ES-I3 (cell line): ENCODE measurements at regions not wholly inside any gene's neighbourhood (a gene's known extent, or its start where the extent isn't known, plus 50 kb on each side); places are given as distances from the start of the nearest gene placed in this dataset.

Experiments
- H3K36me3 ChIP-seq: 2 replicates; pipeline ENCODE4 v1.6.1; 2013; ENCODE audit warnings: mild to moderate bottlenecking, low read length, control low read depth, moderate library complexity; ENCODE audit not compliant: insufficient read depth
- H3K4me1 ChIP-seq: 2 replicates; pipeline ENCODE4 v1.6.1; 2013; ENCODE audit warnings: mild to moderate bottlenecking, control low read depth, low read length; ENCODE audit not compliant: insufficient read depth
- H3K9ac ChIP-seq: 2 replicates; pipeline ENCODE4 v1.6.1; 2013; ENCODE audit warnings: low read depth, mild to moderate bottlenecking, low read length, moderate library complexity
- H3K9me3 ChIP-seq: 2 replicates; pipeline ENCODE4 v1.6.1; 2013; ENCODE audit warnings: mild to moderate bottlenecking, low read length, moderate library complexity; ENCODE audit not compliant: control insufficient read depth, insufficient read depth

DNA sequence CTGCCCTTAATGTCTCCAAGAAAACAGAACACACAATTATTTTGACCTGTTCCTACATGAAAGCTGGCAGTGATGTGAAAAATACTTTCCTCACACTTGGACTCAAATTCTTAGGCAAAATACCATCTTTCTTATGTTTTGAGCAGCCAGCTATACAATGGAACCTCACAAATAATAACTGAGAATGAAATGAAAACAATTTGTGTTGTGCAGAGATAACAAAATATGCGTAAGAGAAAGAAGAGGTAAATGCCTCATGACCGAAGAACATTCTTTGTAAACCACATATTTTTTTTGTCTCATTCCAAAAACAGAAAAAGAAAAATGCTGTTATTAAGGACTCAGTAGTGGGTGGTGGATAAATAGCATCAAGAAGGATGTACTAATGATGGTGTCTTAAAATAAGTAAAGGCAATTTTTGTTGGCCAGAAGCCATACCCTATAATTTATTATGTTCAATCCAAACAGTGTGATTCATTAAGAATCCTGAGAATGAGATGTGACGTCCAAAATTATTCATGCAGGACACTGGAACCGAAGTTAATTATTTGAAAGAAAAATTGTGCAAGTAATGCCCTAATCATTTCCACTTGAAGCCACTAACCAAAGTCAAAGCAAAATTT lies 193.0 kb upstream of the NETO1 start:
- no peaks in the 10 kb centered on the region for H3K4me1 ChIP-seq
- no peaks in the 10 kb centered on the region for H3K9me3 ChIP-seq
- H3K9ac ChIP-seq = no peak overlapping the region
- H3K36me3 ChIP-seq = no peaks in the 10 kb centered on the region

DNA sequence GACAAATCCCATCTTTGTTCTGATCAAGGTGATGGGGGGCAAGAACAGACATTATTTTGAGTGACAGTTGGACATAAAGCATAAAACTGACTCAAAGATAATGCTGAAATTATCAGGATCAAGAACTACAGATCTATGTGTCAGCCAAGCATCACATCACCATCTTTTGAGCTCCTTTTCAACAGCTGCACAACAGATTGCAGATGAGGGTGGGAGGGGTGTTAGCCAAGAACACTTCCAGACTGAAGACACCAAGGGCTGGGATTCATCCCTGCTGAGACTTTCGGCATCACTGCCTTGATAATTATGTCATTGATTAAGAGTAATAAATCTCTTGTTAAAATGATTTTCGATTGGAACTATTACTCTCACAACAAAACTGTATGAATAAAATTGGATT lies 191.5 kb upstream of the NETO1 start:
- H3K9me3 ChIP-seq = no peaks in the 10 kb centered on the region
- H3K4me1 ChIP-seq = no peaks in the 10 kb centered on the region
- no peak overlapping the region for H3K9ac ChIP-seq
- no peaks in the 10 kb centered on the region for H3K36me3 ChIP-seq

GRCh38 chr18:73047688-73048087 lies 179.9 kb upstream of the NETO1 start:
- H3K36me3 ChIP-seq = no peaks in the 10 kb centered on the region

GRCh38 chr18:73045037-73045436 lies 177.2 kb upstream of the NETO1 start:
- Histone ChIP-seq H3K36me3 (no peaks in the 10 kb centered on the region), H3K9me3 (no peaks in the 10 kb centered on the region)

More at GRCh38 chr18:73047688-73048087, 179.9 kb upstream of the NETO1 start:
- H3K9me3 ChIP-seq = no peaks in the 10 kb centered on the region
- H3K9ac ChIP-seq = no peak overlapping the region
- no peaks in the 10 kb centered on the region for H3K4me1 ChIP-seq

GRCh38 chr18:73043611-73044010 lies 175.8 kb upstream of the NETO1 start:
- no peaks in the 10 kb centered on the region for H3K36me3 ChIP-seq
- H3K9ac ChIP-seq = no peak overlapping the region
- H3K4me1 ChIP-seq = no peaks in the 10 kb centered on the region
- H3K9me3 ChIP-seq = no peaks in the 10 kb centered on the region

More at GRCh38 chr18:73045037-73045436, 177.2 kb upstream of the NETO1 start:
- H3K9ac ChIP-seq = no peak overlapping the region
- no peaks in the 10 kb centered on the region for H3K4me1 ChIP-seq

GRCh38 chr18:73043211-73043610 lies 175.4 kb upstream of the NETO1 start:
- H3K9me3 ChIP-seq = no peaks in the 10 kb centered on the region
- H3K36me3 ChIP-seq = no peaks in the 10 kb centered on the region
- no peaks in the 10 kb centered on the region for H3K4me1 ChIP-seq
- no peak overlapping the region for H3K9ac ChIP-seq

DNA sequence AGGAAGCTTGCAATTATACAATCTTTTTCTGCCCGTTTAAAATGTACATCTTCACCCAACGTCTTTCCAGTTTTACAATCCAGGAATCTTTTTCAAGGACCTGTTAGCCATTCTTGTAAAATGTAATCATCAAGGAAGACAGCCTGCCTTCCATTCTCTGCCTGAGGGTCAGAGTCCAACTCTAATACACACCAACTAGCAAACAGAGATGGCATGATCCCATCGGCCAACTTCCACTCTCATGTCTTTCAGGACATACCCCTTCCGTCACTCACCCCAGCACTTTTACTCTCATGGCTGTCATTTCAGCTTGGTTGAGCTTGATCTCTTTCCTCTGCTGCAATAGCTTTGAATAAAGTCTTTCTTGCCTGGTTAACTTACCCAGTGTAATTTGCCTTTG lies 172.5 kb upstream of the NETO1 start:
- Histone ChIP-seq H3K9me3 (no peaks in the 10 kb centered on the region), H3K9ac (no peak overlapping the region), H3K36me3 (no peaks in the 10 kb centered on the region), H3K4me1 (no peaks in the 10 kb centered on the region)

DNA sequence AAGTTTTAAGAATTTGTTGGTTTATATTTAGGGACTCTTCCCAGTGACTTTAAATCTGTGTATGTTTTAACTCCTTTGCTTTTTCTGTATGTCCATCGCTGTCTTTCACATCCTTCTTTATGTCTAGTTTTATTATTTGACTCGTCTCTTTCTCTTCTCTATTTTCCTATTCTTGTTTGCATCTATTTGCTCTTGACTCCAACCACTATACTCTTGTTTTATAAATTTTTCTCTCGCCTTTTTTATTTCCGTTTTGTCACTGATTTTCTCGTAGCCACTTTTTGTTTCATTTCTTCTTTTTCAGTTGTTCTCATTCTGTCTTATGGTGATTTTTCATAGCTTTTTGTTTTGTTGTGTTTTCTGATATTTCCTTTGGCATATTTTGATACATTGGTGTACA lies 170.5 kb upstream of the NETO1 start:
- Histone ChIP-seq H3K9ac (no peak overlapping the region), H3K4me1 (no peaks in the 10 kb centered on the region), H3K36me3 (no peaks in the 10 kb centered on the region), H3K9me3 (no peaks in the 10 kb centered on the region)

DNA sequence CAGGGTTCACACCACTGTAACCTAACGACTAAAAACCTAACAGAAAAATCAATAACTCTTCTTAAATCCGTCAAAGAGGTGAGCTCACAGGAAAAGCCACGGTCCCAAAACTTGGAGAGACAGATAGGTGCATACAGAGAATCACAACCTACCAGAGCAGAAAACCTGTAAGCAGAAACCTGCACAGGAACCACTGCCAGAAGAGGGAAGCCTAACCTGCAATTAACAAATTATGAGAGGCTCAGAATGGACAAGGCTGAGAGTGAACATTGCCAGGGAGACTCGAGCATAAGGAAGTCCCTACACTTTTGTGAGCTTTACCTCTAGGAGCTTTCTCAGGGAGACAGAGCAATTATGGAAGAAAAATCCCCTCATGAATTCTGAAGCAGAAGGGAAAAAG lies 156.2 kb upstream of the NETO1 start:
- Histone ChIP-seq H3K36me3 (no peaks in the 10 kb centered on the region), H3K4me1 (no peaks in the 10 kb centered on the region), H3K9ac (no peak overlapping the region), H3K9me3 (no peaks in the 10 kb centered on the region)

- H3K9me3 ChIP-seq = no peaks in the 10 kb centered on the region; the same call in 1 of the 2 replicates
- H3K36me3 ChIP-seq = no peaks in the 10 kb centered on the region
- H3K9ac ChIP-seq = no peak overlapping the region
- H3K4me1 ChIP-seq = no peaks in the 10 kb centered on the region
Measured at GRCh38 chr18:73009691-73010090, 141.9 kb upstream of the NETO1 start.

GRCh38 chr18:73007915-73008308 lies 140.1 kb upstream of the NETO1 start:
- Histone ChIP-seq H3K36me3 (no peaks in the 10 kb centered on the region), H3K9ac (no peak overlapping the region), H3K4me1 (no peaks in the 10 kb centered on the region), H3K9me3 (no peaks in the 10 kb centered on the region)

DNA sequence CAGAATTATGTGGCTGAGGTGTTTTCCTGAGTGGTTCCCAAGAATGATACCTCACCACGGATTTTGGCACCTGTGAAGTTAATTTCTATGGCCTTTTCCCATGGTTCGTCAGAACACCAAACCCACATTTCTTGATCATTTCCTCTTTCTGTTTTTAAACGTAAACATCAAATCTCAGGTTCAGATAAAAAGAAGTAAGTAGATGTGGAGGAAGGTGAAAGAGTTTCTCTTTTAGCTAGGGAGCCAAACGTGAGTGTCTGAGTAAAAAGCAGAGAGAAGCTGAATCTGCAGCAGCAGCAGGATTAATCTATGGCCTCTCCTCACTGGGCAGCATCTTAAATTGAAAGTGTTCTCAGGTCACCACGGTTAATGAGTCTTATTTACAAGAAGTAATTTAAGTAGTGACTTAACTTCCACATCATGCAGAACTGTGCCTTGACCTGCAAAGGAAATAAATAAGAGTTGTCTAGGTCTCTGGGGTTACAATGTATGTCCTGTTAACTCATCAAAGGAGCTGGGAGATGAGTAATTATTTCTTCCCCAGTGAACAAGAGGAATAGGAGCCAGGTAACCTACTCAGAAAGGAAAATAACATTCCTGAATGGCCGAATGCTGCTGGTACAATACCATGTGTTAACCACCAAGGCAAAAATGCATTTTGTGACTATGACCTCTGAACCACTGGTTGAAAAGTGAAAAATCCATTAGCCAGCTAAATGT lies 139.6 kb upstream of the NETO1 start:
- Histone ChIP-seq H3K4me1 (no peaks in the 10 kb centered on the region), H3K9me3 (no peaks in the 10 kb centered on the region), H3K36me3 (no peaks in the 10 kb centered on the region), H3K9ac (no peak overlapping the region)

- Histone ChIP-seq H3K9ac (no peak overlapping the region), H3K4me1 (no peaks in the 10 kb centered on the region)
Measured at GRCh38 chr18:73006331-73006730, 138.5 kb upstream of the NETO1 start.

GRCh38 chr18:73004260-73004659 lies 136.5 kb upstream of the NETO1 start:
- Histone ChIP-seq H3K4me1 (no peaks in the 10 kb centered on the region), H3K9ac (no peak overlapping the region), H3K9me3 (no peaks in the 10 kb centered on the region), H3K36me3 (no peaks in the 10 kb centered on the region)

More at GRCh38 chr18:73006331-73006730, 138.5 kb upstream of the NETO1 start:
- H3K36me3 ChIP-seq = no peaks in the 10 kb centered on the region
- no peaks in the 10 kb centered on the region for H3K9me3 ChIP-seq

DNA sequence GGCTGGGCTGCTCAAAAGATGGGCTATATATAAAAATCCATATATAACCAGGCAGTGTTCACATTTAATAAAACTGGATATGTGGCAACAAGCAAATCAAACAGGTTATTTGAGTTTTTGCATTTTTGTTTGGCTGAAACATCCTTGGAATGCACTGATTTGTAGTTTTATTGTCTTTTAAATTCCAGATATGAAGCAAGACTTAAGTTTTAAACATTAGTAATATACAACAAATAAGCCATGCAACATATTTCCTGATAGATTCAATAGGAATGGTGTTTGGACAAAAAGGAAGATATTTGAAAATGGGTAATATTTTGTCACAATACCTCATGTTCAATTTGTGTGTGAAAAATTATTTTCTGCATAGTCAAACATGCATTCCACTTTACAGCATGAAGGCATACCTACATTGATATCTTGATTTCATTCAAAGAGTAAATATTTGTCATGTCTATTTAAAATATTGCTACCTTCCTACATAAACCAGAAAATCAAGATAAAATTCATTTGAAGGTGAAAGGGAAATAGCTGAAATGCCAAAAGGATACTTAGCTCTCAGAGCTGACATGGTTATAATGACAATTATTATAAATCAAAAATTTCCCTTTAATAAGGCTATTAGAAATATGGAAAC lies 132.3 kb upstream of the NETO1 start:
- no peaks in the 10 kb centered on the region for H3K9me3 ChIP-seq
- no peak overlapping the region for H3K9ac ChIP-seq
- no peaks in the 10 kb centered on the region for H3K4me1 ChIP-seq
- H3K36me3 ChIP-seq = no peaks in the 10 kb centered on the region
